ENCODE measurements at regions not wholly inside any gene's neighbourhood (a gene's known extent, or its start where the extent isn't known, plus 50 kb on each side); places are given as distances from the start of the nearest gene placed in this dataset.

DNA sequence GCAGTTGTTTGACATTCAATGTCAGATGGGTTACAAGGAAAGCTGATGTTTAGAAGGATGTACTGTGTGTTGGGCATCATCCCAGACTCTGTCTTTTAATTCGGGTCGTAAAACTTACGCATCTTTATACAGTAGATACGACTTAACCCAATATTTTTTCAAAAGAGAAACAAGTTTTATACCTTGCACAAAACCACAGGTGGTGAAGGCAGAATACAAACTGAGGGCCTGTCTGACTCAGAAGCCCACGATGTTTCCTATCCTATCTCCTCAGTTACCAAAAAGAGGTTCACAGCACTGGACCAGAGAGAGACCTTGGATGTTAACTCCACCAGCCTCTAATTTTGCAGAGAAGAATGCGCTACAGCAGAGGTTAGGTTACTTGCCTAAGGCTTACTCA, 477.0 kb downstream of the FOXO1 start:
- H3K9me3 ChIP-seq = no peaks in the 10 kb centered on the region
- peaks cover 6 to 16% of the 10 kb centered on the region in 2 donors for H3K4me1 ChIP-seq
- peak overlapping the region; percentile 80 to 90 for H3K27ac ChIP-seq
- intact Hi-C loops (cut with DNase I; ENCODE audit: low total_unique reads) = no loop called here
- TF ChIP-seq POLR2A (IDR thresholded peaks at IDR 0.05) (no peak), CTCF (IDR thresholded peaks at IDR 0.05) (no peak), POLR2AphosphoS5 (IDR thresholded peaks at IDR 0.05) (no peak)
- H3K27me3 ChIP-seq = no peaks in the 10 kb centered on the region
- H3K4me3 ChIP-seq = no peak overlapping the region
- DNase-seq (ENCODE audit: low spot score in 2 of 2) = no peak
- H3K36me3 ChIP-seq = no peaks in the 10 kb centered on the region

DNA sequence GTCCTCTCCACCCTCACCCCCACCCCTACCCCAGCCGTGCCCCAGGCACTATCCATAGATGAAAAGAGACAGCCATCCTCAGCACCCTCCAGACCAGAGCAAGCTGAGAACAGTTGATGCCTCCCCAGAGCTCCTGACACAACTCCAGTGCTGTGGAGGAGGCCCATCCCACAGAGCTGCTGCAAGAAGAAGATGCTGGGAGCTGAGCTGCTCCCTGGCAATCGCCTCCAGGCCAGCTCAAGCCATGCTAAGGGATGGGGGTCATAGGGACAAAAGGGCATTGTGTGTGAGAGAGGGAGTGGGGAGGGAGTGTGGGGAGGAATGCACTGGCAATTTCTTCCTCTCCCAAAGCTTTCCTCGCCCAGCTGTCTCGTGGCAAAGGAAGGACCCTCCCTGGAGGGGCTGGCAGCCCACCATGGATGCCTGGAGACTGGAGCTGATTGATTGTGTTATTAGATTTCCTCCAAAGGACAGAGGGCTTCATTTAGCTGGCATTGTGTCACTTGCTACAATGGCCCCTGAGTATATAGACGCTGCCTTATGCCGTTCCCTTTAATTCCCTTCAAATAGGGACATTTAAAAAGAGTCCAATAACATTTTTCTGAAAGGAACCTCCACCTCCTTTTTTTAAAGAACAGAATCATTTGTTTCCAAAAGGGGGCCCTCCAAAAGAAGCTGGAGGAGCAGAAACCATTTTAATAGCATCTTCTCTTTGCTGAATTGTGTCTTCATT, 476.4 kb downstream of the FOXO1 start:
- Histone ChIP-seq H3K4me1 (peaks cover 6 to 16% of the 10 kb centered on the region in 2 donors), H3K27ac (peak overlapping the region; percentile 80 to 90), H3K36me3 (no peaks in the 10 kb centered on the region), H3K27me3 (no peaks in the 10 kb centered on the region), H3K4me3 (no peak overlapping the region), H3K9me3 (no peaks in the 10 kb centered on the region)
- intact Hi-C loops (cut with DNase I; ENCODE audit: low total_unique reads) = no loop called here
- no peak for DNase-seq (ENCODE audit: low spot score in 2 of 2)
- TF ChIP-seq CTCF (IDR thresholded peaks at IDR 0.05) (no peak), POLR2AphosphoS5 (IDR thresholded peaks at IDR 0.05) (no peak), POLR2A (IDR thresholded peaks at IDR 0.05) (no peak)

DNA sequence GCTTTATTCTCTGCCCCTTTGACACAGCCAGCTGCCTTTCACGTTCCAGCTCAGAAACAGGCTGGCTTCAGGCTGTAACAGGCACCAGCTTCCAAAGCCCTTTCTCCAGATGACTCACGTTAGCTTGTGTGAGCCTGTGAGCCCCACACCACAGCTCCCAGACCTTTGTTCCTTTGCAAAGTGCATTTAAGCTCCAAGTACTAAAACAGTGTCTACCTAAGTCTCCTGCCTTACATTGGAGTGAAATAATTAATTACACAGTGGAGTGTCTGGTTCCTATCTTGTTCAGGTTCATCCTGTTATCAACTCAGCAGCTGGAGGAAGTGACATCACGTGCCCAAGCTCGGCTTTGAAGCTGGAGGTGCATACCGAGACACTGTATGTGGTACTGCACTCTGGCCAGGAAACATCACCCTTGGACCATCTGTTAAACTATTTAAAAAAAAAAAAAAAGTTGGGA, 475.8 kb downstream of the FOXO1 start:
- no peaks in the 10 kb centered on the region for H3K27me3 ChIP-seq
- intact Hi-C loops (cut with DNase I; ENCODE audit: low total_unique reads) = no loop called here
- H3K27ac ChIP-seq = peak overlapping the region; percentile 80 to 90
- H3K4me3 ChIP-seq = no peak overlapping the region
- H3K36me3 ChIP-seq = no peaks in the 10 kb centered on the region
- DNase-seq (ENCODE audit: low spot score in 2 of 2) = peak in 1 of 2 donors; percentile 75
- no peak for TF ChIP-seq POLR2A (IDR thresholded peaks at IDR 0.05)
- no peak for TF ChIP-seq POLR2AphosphoS5 (IDR thresholded peaks at IDR 0.05)
- TF ChIP-seq CTCF (IDR thresholded peaks at IDR 0.05) = no peak
- no peaks in the 10 kb centered on the region for H3K9me3 ChIP-seq
- peaks cover 6 to 16% of the 10 kb centered on the region in 2 donors for H3K4me1 ChIP-seq

DNA sequence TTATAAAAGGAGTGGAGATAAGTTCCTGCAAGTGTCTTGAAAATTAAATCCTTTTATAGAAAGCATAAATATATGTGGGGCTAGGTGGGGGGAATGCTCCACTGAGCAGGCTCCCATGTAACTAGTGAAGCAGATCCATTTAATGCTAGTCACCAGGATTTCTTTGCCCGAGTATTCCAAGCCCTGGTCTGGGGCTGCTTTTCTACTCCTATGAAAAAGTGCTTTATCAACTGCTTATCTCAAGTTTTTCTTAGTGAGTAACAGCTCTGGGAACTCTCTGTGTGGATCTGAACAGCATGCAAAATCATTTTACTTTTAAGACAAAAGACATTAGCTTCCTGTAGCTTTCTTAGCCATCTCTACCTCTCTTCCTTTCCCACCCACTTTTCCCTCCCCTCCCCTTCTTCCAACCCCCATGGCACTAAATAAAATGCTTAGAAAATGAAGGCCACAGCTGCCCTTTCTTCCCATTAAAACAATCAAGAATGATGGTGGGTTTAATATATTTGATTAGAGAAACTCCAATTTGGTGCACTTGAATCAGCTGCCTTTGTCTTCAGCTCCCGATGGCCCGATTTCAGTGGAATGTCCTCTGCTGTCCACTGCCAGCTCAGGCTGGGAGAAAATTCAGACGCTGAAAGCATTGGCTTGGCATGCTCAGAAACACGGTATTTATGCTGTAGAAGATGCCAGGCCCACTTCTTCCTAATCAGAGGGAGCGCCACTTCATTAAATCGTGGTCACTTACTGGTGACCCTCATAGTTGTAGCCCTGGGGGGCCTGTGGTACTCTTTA, 475.1 kb downstream of the FOXO1 start:
- no peaks in the 10 kb centered on the region for H3K27me3 ChIP-seq
- peak in 1 of 2 donors; percentile 55 for DNase-seq (ENCODE audit: low spot score in 2 of 2)
- H3K36me3 ChIP-seq = no peaks in the 10 kb centered on the region
- peak overlapping the region; percentile 32 to 90 for H3K27ac ChIP-seq
- no peaks in the 10 kb centered on the region for H3K9me3 ChIP-seq
- H3K4me1 ChIP-seq = peaks cover 6 to 16% of the 10 kb centered on the region in 2 donors
- TF ChIP-seq POLR2AphosphoS5 (IDR thresholded peaks at IDR 0.05) = no peak
- no peak overlapping the region for H3K4me3 ChIP-seq
- intact Hi-C loops (cut with DNase I; ENCODE audit: low total_unique reads) = no loop called here

DNA sequence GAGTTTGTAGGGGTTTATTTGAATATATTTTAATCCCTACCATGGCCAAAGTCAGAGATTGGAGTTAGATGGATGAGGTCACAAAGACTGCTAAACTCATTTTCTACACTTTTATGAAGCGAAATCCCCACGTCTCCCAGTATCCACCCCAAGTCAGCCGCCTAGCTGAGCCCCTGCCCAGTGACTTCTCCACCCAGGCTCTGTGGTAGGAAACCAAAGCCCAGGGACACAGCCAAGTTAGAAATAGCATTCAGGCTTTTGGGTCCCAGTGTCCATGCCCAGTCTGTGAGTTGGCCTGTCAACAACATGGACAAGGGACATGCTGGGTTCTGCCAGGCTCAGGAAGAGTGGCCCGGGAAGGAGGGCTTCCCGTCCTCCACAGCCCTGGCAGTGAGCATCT, 474.0 kb downstream of the FOXO1 start:
- DNase-seq (ENCODE audit: low spot score in 2 of 2) = no peak
- Histone ChIP-seq H3K27ac (peak overlapping the region; percentile 90), H3K36me3 (no peaks in the 10 kb centered on the region), H3K4me1 (peaks cover 6 to 16% of the 10 kb centered on the region in 2 donors), H3K9me3 (no peaks in the 10 kb centered on the region), H3K4me3 (no peak overlapping the region), H3K27me3 (no peaks in the 10 kb centered on the region)
- TF ChIP-seq POLR2A (IDR thresholded peaks at IDR 0.05) (no peak), CTCF (IDR thresholded peaks at IDR 0.05) (no peak), POLR2AphosphoS5 (IDR thresholded peaks at IDR 0.05) (no peak)
- intact Hi-C loops (cut with DNase I; ENCODE audit: low total_unique reads) = no loop called here

Measured in breast epithelium (tissue), 4 donors.